Amniotic stem cell (primary cell): ENCODE measurements at regions not wholly inside any gene's neighbourhood (a gene's known extent, or its start where the extent isn't known, plus 50 kb on each side); places are given as distances from the start of the nearest gene placed in this dataset.
"Not testable (repeated sequence)": the region's sequence is repeated elsewhere in the genome, so short reads cannot be mapped to it uniquely, and the experiment has no call there.

Experiments used
- DNase-seq: peaks from one replicate; lab custom pipeline; 2025; lab: John Stamatoyannopoulos, UW

GRCh38 chr13:60924856-60925255 lies 490.8 kb downstream of the PCDH20 start:
- DNase-seq = no peak

GRCh38 chr13:60922576-60923231 lies 492.9 kb downstream of the PCDH20 start:
- no peak for DNase-seq

- DNase-seq = no peak
Measured at GRCh38 chr13:60893801-60894200, 496.8 kb downstream of the TDRD3 start.

GRCh38 chr13:60887711-60888110 lies 490.7 kb downstream of the TDRD3 start:
- no peak for DNase-seq

- no peak for DNase-seq
Measured at GRCh38 chr13:60881507-60881906, 484.5 kb downstream of the TDRD3 start.

- DNase-seq = no peak
Measured at GRCh38 chr13:60873116-60873515, 476.1 kb downstream of the TDRD3 start.

GRCh38 chr13:60869941-60870613 lies 473.1 kb downstream of the TDRD3 start:
- DNase-seq = no peak

- DNase-seq = no peak
Measured at GRCh38 chr13:60869225-60869624, 472.2 kb downstream of the TDRD3 start.

- DNase-seq = no peak
Measured at GRCh38 chr13:60862036-60862435, 465.0 kb downstream of the TDRD3 start.

- no peak for DNase-seq
Measured at GRCh38 chr13:60857698-60858097, 460.7 kb downstream of the TDRD3 start.

GRCh38 chr13:60852886-60853285 lies 455.9 kb downstream of the TDRD3 start:
- DNase-seq = no peak

GRCh38 chr13:60851378-60851777 lies 454.4 kb downstream of the TDRD3 start:
- DNase-seq = no peak

- no peak for DNase-seq
Measured at GRCh38 chr13:60850526-60850925, 453.5 kb downstream of the TDRD3 start.

GRCh38 chr13:60838581-60838980 lies 441.6 kb downstream of the TDRD3 start:
- no peak for DNase-seq

GRCh38 chr13:60837806-60838205 lies 440.8 kb downstream of the TDRD3 start:
- DNase-seq = no peak

- no peak for DNase-seq
Measured at GRCh38 chr13:60836821-60837220, 439.8 kb downstream of the TDRD3 start.

GRCh38 chr13:60811581-60811980 lies 414.6 kb downstream of the TDRD3 start:
- no peak for DNase-seq

GRCh38 chr13:60805640-60806039 lies 408.6 kb downstream of the TDRD3 start:
- DNase-seq = not testable (repeated sequence)

- no peak for DNase-seq
Measured at GRCh38 chr13:60798503-60798902, 401.5 kb downstream of the TDRD3 start.

- no peak for DNase-seq
Measured at GRCh38 chr13:60797112-60797511, 400.1 kb downstream of the TDRD3 start.

GRCh38 chr13:60794751-60795150 lies 397.7 kb downstream of the TDRD3 start:
- no peak for DNase-seq

- no peak for DNase-seq
Measured at GRCh38 chr13:60790620-60791019, 393.6 kb downstream of the TDRD3 start.

GRCh38 chr13:60788156-60788829 lies 391.3 kb downstream of the TDRD3 start:
- DNase-seq = no peak
